HG02678 (cell line): ENCODE measurements at regions not wholly inside any gene's neighbourhood (a gene's known extent, or its start where the extent isn't known, plus 50 kb on each side); places are given as distances from the start of the nearest gene placed in this dataset.
"Not testable (repeated sequence)": the region's sequence is repeated elsewhere in the genome, so short reads cannot be mapped to it uniquely, and the experiment has no call there.

Source experiments
- ATAC-seq: cut with Tn5 transposase; IDR thresholded peaks from one replicate; pipeline ENCODE4 v1.9.1; 2021; ENCODE audit warnings: mild to moderate bottlenecking, moderate library complexity; ENCODE audit not compliant: unreplicated experiment

GRCh38 chr4:169898095-169898494 lies 128.1 kb downstream of the MFAP3L start:
- ATAC-seq: no peak

- not testable (repeated sequence) for ATAC-seq
These were observed 131.4 kb downstream of the MFAP3L start for GRCh38 chr4:169894767-169895166.

GRCh38 chr4:169885893-169886292 lies 128.1 kb upstream of the HPF1 start:
- no peak for ATAC-seq

DNA sequence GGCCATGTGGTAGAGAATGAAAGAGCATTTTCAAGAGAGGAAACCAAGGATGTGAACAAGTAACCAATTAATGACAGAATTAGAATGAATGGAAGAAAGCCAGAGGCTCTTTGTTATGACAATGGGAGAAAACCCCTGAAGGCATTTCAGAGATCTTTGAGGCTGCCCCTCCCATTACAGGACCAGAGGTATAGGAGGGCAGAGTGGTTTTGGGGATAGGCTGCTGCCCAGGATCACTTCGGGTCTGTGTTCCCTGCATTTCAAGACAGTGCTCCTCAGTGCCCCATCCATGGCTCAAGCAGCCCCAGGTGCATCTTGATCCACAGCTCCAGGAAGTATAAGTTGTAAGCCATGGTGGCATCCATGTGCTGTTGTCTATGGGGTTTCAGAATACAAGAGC lies 124.0 kb upstream of the HPF1 start:
- no peak for ATAC-seq

DNA sequence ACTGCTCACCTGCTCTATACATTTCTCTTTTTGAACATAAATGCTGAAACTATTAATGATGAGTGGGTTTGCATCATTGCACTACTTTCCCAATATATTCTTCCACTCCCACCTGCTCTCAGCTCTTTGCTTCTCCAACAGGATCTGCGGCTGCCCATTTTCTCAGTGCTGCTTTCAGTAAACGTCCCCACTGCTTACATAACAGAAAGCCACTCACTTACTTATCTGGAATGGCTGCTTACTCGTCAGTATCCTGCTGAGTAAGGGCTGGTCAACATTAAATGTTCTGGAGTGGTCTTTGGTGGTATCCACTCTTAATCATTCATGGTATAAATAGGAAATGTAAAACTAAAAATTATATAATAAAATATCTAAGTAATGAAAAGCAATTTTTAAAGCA lies 112.8 kb upstream of the HPF1 start:
- no peak for ATAC-seq

DNA sequence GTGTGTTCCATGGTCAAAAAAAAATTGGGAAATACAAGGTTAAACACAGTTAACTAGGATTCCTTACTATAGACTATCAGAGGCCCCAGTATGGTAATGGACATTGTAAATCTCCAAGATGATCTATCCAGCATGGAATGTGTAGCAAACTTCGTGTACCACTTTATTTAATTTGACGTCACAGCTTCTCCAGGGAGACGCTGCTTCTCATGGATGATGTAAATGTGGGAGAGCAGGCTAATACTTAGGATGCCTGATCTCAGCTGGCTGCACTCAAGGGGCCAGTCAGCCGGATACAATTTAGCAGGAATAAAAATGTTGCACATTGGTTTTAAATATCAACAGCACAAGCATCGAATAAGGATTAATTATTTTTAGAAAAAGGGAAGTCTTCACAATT lies 111.7 kb upstream of the HPF1 start:
- ATAC-seq: no peak

DNA sequence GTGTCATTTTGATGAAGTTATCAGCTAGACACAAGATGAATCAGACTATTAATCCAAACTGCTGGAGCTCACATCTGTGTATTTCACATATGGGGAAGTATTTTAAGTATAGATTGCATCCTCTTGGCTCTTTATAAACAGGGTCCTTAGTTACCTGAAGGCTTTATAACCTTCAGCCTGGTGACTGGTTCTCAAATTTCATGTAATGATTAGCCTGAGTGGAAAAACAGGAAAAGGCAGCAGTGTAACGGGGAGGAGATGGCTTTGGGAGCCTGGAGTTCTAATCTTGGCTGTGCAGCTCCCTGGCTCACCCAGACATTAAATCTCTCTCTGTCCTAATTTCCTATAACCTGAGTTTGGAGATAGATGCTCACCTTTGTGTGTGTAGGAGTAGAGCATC lies 103.8 kb upstream of the HPF1 start:
- no peak for ATAC-seq

- no peak for ATAC-seq
These were observed 101.8 kb upstream of the HPF1 start for GRCh38 chr4:169859366-169860216.

GRCh38 chr4:169854090-169854489 lies 96.3 kb upstream of the HPF1 start:
- no peak for ATAC-seq

DNA sequence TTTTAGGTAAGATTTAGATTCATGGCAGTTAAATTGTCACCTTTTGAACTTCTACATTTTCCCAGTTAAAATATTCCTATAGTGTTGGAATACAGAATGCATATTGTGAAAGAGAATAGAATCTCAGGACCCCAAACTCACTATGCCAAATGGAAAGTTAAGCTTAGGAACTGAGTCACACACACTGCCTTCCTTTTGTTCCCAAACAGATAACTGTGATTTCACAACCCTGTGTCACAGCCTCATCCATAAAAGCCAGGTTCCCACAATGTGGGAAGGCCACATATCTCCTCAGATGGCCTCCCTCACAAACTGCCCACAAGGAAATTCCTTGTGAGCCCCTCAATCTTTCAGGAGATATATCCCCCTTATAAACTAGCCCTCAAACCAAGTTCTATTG lies 94.7 kb upstream of the HPF1 start:
- no peak for ATAC-seq

- no peak for ATAC-seq
These were observed 94.0 kb upstream of the HPF1 start for GRCh38 chr4:169851750-169852149.

DNA sequence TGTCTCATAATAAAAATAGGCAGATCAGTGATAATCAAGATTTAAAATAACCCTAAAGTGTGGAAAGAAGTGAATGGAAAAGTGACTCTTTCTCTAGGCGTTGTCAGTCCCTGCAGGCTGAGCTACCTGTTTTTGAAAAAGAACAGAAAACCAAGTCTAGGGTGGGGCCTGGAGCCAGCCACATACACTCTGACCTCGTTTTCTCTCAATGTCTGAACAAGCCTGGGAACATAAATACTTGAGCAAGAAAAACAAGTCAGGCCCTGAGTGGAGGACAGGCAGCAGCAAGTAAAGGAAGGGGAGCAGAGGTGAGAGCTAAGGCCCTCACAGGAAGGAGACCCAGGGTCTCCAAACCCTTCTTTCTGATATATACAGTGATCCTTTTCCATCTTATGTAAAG lies 91.7 kb upstream of the HPF1 start:
- no peak for ATAC-seq

GRCh38 chr4:169848018-169848417 lies 90.3 kb upstream of the HPF1 start:
- no peak for ATAC-seq

GRCh38 chr4:169847171-169847570 lies 89.4 kb upstream of the HPF1 start:
- no peak for ATAC-seq

- no peak for ATAC-seq
These were observed 88.7 kb upstream of the HPF1 start for GRCh38 chr4:169846396-169846795.

DNA sequence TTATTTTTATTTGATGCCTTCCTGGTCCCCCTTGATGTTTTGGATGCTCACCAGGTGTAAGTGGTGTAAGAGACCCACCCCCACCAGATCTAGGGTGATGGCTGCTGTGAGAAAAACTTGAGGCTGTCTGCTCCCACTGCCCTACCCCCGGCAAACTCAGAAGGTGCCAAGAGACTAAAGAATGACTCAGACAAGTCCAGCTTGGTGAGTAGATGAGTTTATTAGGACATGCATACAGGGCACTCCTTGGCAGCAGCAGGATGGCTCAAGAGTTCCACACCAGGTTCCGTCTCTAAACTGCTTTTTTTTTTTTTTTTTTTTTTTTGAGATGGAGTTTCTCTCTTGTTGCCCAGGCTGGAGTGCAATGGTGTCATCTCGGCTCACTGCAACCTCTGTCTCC lies 84.0 kb upstream of the HPF1 start:
- no peak for ATAC-seq

DNA sequence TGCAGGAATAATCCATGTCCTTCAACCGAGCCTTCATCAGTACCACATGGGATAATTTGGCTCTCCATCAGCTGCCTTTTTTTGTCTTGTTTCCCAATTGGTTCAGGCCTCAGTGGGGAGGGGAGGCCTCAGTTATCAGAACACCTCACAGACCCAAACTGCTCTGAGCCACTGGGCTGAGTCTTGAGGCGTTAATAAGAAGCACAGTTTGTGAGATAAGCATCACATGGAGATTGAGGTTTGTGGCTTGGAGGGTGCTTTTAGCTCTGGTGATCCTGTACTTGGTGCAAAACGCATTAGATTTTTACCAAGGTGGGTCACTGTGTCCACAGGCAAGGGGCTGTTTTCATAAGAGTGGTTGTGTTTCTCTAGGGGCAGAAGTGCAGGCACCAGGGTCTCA lies 82.8 kb upstream of the HPF1 start:
- ATAC-seq: no peak

DNA sequence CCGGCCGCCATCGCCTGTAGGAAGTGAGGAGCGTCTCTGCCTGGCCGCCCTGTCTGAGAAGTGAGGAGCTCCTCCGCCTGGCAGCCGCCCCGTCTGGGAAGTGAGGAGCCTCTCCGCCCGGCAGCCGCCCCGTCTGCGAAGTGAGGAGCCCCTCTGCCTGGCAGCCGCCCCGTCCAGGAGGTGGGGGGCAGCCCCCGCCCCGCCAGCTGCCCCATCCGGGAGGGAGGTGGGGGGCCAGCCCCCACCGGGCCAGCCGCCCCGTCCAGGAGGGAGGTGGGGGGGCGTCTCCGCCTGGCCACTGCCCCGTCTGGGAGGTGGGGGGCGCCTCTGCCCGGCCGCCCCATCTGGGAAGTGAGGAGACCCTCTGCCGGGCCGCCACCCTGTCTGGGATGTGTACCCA lies 70.6 kb upstream of the HPF1 start:
- not testable (repeated sequence) for ATAC-seq

- no peak for ATAC-seq
These were observed 69.0 kb upstream of the HPF1 start for GRCh38 chr4:169826634-169827187.

DNA sequence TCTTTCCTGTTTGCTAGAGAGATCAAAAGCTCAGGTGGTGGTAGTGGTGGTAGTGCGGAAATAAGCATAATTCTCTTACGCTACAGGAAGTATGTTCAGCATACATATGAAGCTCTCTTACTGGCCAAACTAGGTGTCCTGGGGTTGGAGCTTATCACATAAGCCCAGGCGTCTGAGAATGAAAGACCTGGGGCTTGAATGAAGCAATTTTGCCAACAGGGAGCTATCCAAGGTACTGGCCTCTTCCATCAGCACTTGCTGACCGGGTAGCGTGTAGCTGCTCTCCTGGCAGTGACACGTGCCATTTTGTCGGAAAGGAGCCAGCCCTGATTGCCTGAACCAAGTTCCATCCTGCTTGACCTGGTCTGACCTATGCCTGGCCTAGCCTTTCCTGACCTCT lies 65.9 kb upstream of the HPF1 start:
- no peak for ATAC-seq

DNA sequence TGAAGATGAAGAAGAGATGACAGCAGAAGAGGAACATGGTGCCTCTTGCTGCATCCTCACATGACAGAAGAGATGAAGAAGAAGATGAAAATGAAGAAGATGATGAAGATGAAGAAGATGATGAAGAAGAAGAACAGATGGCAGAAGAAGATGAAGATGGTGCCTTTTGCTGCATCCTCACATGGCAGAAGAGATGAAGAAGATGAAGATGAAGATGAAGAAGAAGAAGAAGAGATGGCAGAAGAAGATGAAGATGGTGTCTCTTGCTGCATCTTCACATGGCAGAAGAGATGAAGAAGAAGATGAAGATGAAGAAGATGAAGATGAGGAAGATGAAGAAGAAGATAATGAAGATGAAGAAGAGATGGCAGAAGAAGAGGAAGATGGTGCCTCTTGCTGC lies 63.7 kb upstream of the HPF1 start:
- no peak for ATAC-seq

GRCh38 chr4:169818063-169818679 lies 60.4 kb upstream of the HPF1 start:
- no peak for ATAC-seq
